ENCODE measurements at regions not wholly inside any gene's neighbourhood (a gene's known extent, or its start where the extent isn't known, plus 50 kb on each side); places are given as distances from the start of the nearest gene placed in this dataset.
"Not testable (repeated sequence)": the region's sequence is repeated elsewhere in the genome, so short reads cannot be mapped to it uniquely, and the experiment has no call there.

- TF ChIP-seq ZNF274 (IDR thresholded peaks at IDR 0.05; ENCODE audit: low read depth, low read length): no peak
- no peak overlapping the region for H3K4me3 ChIP-seq (ENCODE audit: low read length)
Observed at GRCh38 chr17:70323269-70323668, 153.9 kb downstream of the KCNJ2 start.

GRCh38 chr17:70324031-70324430, 154.7 kb downstream of the KCNJ2 start:
- TF ChIP-seq ZNF274 (IDR thresholded peaks at IDR 0.05; ENCODE audit: low read depth, low read length): no peak
- no peak overlapping the region for H3K4me3 ChIP-seq (ENCODE audit: low read length)

GRCh38 chr17:70327279-70327678, 157.9 kb downstream of the KCNJ2 start:
- no peak overlapping the region for H3K4me3 ChIP-seq (ENCODE audit: low read length)
- TF ChIP-seq ZNF274 (IDR thresholded peaks at IDR 0.05; ENCODE audit: low read depth, low read length): no peak

- no peak for TF ChIP-seq ZNF274 (IDR thresholded peaks at IDR 0.05; ENCODE audit: low read depth, low read length)
Observed at GRCh38 chr17:70327723-70328122, 158.4 kb downstream of the KCNJ2 start.

GRCh38 chr17:70329721-70330120, 160.4 kb downstream of the KCNJ2 start:
- no peak for TF ChIP-seq ZNF274 (IDR thresholded peaks at IDR 0.05; ENCODE audit: low read depth, low read length)
- no peak overlapping the region for H3K4me3 ChIP-seq (ENCODE audit: low read length)

More at GRCh38 chr17:70327723-70328122, 158.4 kb downstream of the KCNJ2 start:
- no peak overlapping the region for H3K4me3 ChIP-seq (ENCODE audit: low read length)

- H3K4me3 ChIP-seq (ENCODE audit: low read length): not testable (repeated sequence)
Observed at GRCh38 chr17:70331066-70331465, 161.7 kb downstream of the KCNJ2 start.

GRCh38 chr17:70332356-70333210, 163.3 kb downstream of the KCNJ2 start:
- no peak overlapping the region for H3K4me3 ChIP-seq (ENCODE audit: low read length)
- TF ChIP-seq ZNF274 (IDR thresholded peaks at IDR 0.05; ENCODE audit: low read depth, low read length): no peak

- no peak overlapping the region for H3K4me3 ChIP-seq (ENCODE audit: low read length)
- no peak for TF ChIP-seq ZNF274 (IDR thresholded peaks at IDR 0.05; ENCODE audit: low read depth, low read length)
Observed at GRCh38 chr17:70336411-70336810, 167.1 kb downstream of the KCNJ2 start.

GRCh38 chr17:70338946-70339354, 169.6 kb downstream of the KCNJ2 start:
- no peak for TF ChIP-seq ZNF274 (IDR thresholded peaks at IDR 0.05; ENCODE audit: low read depth, low read length)
- H3K4me3 ChIP-seq (ENCODE audit: low read length): no peak overlapping the region

GRCh38 chr17:70343114-70343513, 173.8 kb downstream of the KCNJ2 start:
- TF ChIP-seq ZNF274 (IDR thresholded peaks at IDR 0.05; ENCODE audit: low read depth, low read length): no peak
- H3K4me3 ChIP-seq (ENCODE audit: low read length): no peak overlapping the region

- H3K4me3 ChIP-seq (ENCODE audit: low read length): peak overlapping the region; percentile 25; the same call in 1 of the 2 replicates
- no peak for TF ChIP-seq ZNF274 (IDR thresholded peaks at IDR 0.05; ENCODE audit: low read depth, low read length)
Observed at GRCh38 chr17:70344386-70345060, 175.2 kb downstream of the KCNJ2 start.

GRCh38 chr17:70345061-70345460, 175.7 kb downstream of the KCNJ2 start:
- TF ChIP-seq ZNF274 (IDR thresholded peaks at IDR 0.05; ENCODE audit: low read depth, low read length): no peak
- no peak overlapping the region for H3K4me3 ChIP-seq (ENCODE audit: low read length)

GRCh38 chr17:70352834-70353233, 183.5 kb downstream of the KCNJ2 start:
- no peak for TF ChIP-seq ZNF274 (IDR thresholded peaks at IDR 0.05; ENCODE audit: low read depth, low read length)
- no peak overlapping the region for H3K4me3 ChIP-seq (ENCODE audit: low read length)

- H3K4me3 ChIP-seq (ENCODE audit: low read length): no peak overlapping the region
- TF ChIP-seq ZNF274 (IDR thresholded peaks at IDR 0.05; ENCODE audit: low read depth, low read length): no peak
Observed at GRCh38 chr17:70353408-70354092, 184.2 kb downstream of the KCNJ2 start.

GRCh38 chr17:70355185-70355584, 185.9 kb downstream of the KCNJ2 start:
- no peak for TF ChIP-seq ZNF274 (IDR thresholded peaks at IDR 0.05; ENCODE audit: low read depth, low read length)

More at GRCh38 chr17:70355185-70355584, 185.9 kb downstream of the KCNJ2 start:
- no peak overlapping the region for H3K4me3 ChIP-seq (ENCODE audit: low read length)

All from GM08714 (cell line).